ENCODE measurements at regions not wholly inside any gene's neighbourhood (a gene's known extent, or its start where the extent isn't known, plus 50 kb on each side); places are given as distances from the start of the nearest gene placed in this dataset.
"Not testable (repeated sequence)": the region's sequence is repeated elsewhere in the genome, so short reads cannot be mapped to it uniquely, and the experiment has no call there.

DNA sequence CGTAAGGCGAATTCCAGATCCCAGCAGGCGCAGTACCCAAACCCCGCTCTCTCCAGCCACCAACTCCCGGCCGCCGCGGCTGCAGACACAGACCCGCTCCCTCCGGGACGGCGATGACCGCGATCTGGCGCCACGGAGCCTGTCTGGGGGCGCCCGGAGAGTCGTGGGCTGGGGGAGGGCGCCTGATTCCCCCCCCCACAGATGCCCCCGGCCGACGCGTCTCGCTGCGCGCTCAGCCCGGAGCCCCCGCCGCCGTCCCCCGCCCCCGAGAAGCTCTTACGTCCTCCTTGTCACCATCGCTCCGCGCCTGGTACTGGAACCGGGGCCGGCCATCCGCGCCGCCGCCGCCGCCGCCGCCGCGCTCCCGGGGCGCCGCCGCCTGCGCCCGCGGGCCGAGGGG, 173.6 kb downstream of the ATP6V0E2 start:
- DNase-seq: not testable (repeated sequence)

DNA sequence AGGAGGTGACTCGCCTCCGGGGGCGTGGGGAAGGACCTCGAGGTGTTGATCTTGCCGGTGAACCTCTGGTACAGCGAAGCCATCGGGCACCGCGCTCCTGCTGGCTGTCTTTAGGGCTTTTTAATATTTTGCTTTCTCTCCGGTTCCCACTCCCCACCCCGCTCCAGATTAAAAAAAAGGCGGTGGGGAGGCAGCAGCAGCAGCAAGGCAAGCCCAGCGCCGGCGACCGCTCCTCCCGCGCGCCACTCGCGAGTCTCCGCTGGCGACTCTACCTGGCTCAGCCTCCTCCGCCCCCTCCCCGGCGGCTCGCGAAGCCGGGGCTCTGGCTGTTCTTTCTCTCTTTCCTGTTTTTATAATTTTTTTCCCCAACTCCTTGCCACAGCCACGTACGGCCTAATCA, 174.0 kb downstream of the ATP6V0E2 start:
- DNase-seq: not testable (repeated sequence)

GRCh38 chr7:150048244-150049011, 174.7 kb downstream of the ATP6V0E2 start:
- not testable (repeated sequence) for DNase-seq

DNA sequence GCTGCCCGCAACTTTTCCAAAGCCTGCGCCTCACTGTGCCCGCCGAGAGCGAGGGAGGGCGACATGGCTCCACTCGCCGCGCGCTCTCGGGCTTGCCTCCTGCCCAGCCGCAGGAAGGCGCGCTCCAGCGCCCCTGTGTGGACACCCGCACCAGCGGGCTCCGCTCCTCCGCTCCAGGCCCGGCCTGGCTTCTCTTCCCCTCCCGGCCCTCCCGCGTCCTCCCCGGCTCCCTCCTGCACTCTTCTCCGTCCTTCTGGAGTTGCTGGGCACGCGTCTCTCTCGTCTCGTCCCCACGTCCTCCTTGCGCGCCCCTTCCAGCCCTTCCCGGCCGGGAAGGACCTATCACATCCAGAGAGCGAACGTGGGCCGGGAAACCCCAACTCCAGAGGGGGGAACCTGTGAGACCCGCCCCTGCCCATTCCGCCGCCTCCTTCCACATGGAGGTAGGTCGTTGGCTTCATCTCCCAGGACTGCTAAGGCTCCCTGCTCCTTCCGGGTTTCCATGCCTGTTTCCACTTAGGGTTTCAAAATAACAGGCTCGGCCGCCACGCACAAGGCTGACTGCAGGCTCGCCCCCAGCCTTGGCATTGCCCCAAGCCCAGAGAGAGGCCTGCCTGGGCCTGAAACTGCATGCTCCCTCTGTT, 175.4 kb downstream of the ATP6V0E2 start:
- not testable (repeated sequence) for DNase-seq

DNA sequence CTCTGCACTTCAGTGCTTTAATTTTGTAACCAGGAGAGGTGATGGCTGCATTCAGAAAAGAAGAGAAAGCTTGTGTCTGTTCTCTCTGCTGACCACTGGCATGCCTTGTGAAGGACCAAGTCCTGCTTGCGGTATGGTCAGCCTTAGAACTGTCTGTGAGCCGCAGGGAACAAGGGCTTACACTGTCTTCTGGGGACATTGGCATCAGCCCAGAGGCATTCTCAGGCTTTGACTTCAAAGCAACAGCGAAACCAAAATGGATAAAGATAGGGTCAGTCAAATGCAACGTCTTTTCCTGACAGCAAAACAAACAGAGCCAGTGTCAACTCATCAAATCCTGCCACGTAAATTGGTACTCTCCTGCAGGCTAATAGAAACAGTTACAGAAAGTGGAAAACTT, 179.6 kb downstream of the ATP6V0E2 start:
- DNase-seq: not testable (repeated sequence)

GRCh38 chr7:150054242-150054641, 180.5 kb downstream of the ATP6V0E2 start:
- DNase-seq: not testable (repeated sequence)

DNA sequence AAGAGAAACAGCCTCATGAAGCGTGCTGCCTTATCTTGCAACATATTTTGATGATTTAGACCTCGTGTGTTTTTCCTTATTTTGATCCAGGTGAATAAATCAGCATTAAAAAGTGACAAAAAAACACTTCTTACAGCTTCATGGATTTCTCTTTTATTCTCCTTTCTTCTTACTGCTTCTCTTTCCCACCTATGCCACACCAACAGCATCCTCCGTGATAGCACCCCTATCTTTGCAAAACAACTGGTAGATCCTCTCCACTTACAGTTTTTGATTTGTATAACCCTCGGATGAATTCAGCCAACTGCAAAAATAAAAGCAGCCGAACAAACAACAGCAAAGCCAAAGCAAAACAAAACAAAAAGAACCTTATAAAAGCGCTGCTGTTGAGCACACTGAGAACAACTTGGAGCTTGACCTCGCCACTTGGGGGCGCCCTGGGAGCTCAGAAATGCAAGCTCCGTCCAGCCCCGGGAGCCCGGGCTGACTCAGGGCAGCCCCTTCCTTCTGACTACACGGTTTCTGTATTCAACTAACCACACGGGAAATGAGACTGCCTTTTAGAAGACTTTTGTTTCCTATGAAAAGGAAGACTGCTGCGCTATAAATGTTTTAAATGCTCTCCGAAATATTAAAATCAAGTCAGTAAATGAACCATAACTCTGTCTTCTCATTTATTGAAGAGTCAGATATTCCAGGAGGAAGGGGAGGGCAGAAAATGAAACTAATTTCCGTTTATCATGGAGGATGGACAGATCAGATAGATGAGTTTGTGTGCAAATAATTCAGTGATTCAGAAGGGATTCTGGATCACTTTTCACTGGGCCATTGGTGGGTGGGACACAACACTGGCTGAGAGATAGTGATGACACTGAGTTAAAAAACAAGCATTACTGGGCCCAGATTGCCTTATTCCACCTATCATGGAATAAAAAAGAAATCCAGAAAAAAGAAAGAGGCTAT, 186.8 kb downstream of the ATP6V0E2 start:
- DNase-seq: peak; percentile 88

- not testable (repeated sequence) for DNase-seq
Measured at GRCh38 chr7:150063195-150063594, 189.4 kb downstream of the ATP6V0E2 start.

- DNase-seq: not testable (repeated sequence)
Measured at GRCh38 chr7:150069555-150070313, 196.0 kb downstream of the ATP6V0E2 start.

- not testable (repeated sequence) for DNase-seq
Measured at GRCh38 chr7:150077543-150077942, 203.8 kb downstream of the ATP6V0E2 start.

GRCh38 chr7:150081865-150082264, 208.1 kb downstream of the ATP6V0E2 start:
- DNase-seq: not testable (repeated sequence)

- DNase-seq: not testable (repeated sequence)
Measured at GRCh38 chr7:150084724-150085123, 211.0 kb downstream of the ATP6V0E2 start.

DNA sequence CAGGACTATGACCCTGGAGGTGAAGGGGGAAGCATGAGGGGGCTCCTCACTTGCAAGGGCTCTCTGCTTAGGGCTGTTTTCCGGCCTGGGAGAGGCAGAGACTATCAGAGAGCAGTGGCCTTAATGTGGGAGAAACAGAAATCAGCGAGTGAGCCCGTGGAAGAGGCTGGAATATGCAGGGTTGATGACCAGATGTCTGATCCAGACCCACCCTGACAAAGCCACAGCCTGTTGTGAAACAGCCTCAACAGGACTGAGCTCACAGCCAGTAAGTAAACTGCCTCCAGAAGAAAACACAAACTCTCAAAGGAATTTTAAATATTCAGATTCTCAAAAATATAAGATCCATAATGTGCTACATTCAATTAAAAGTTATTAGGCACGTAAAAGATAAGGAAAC, 213.7 kb downstream of the ATP6V0E2 start:
- not testable (repeated sequence) for DNase-seq

GRCh38 chr7:150089139-150089538, 215.4 kb downstream of the ATP6V0E2 start:
- not testable (repeated sequence) for DNase-seq

DNA sequence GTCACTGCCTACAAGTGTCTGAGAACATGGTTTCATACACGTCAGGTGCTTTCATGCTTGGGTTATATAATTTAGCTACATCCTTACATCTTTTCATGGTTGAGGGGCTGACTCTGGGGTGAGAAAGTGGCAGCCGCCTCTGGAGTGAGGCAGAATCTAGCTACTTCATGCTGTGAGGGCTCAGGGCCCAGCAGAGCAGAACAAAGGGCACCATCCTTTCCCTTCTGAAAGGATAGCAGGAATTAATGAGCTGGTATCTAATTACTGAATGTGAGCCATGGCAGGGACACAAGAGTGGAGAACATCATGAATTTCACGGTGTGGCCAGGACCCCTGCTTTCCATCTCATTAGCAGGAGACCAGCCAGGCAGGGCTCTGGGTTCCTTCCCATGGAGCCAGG, 217.0 kb downstream of the ATP6V0E2 start:
- not testable (repeated sequence) for DNase-seq

DNA sequence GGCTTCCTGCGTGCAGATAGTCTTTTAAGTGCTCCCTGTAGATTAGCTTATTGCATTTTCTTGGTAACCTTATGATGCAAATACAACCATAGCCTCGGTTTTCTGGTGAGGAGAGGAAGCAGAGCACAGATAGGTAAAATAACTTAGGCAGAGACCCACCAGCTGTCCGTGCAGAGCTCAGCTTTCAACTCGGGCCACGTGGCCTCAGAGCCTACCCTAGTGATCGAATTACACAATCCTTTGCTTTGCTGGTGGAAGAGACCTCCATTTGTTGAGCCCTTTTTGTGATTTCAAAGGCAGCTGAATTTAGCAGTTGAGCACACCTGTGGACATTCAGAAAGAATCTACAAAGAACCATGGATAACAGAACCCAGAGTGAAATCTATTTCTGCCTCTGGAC, 220.1 kb downstream of the ATP6V0E2 start:
- not testable (repeated sequence) for DNase-seq

- DNase-seq: not testable (repeated sequence)
Measured at GRCh38 chr7:150096213-150096994, 222.6 kb downstream of the ATP6V0E2 start.

DNA sequence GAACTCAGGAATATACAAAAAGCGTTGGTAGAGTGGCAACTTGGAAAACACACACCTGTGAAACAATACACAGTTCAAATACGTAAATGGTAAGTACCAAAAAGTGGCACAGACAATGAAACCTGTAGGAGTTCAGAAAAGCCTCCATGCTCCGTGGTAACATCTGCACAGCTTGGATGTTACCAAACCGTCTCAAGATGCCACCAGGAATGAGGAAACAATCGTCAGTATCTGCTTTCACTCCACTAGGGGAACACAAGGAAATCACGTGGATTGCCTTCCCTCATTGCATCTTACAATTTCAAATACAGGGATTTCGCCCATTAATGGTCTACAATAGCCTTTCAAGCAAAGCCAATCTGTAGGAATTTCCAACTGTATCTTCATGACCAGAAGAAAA, 224.6 kb upstream of the LRRC61 start:
- DNase-seq: not testable (repeated sequence)

- not testable (repeated sequence) for DNase-seq
Measured at GRCh38 chr7:150101282-150101681, 221.9 kb upstream of the LRRC61 start.

DNA sequence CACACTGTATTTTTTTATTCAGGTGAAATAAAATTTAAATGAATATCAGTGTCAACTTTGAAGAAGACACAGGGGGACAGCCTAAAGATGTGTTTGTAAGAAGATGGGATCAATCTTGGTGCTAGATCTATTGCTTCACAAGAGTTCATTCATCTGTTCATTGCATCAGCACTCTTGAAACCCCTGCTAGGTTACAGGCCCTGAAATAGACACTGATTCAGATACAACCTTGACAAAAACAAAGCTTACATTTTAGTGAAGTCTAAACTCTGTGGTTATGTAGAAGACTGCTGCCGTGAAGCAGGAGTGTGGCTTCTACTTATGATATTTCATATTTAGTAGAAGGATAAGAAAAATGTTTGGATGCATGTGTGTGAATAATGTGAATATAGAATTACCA, 215.9 kb upstream of the LRRC61 start:
- DNase-seq: not testable (repeated sequence)

DNA sequence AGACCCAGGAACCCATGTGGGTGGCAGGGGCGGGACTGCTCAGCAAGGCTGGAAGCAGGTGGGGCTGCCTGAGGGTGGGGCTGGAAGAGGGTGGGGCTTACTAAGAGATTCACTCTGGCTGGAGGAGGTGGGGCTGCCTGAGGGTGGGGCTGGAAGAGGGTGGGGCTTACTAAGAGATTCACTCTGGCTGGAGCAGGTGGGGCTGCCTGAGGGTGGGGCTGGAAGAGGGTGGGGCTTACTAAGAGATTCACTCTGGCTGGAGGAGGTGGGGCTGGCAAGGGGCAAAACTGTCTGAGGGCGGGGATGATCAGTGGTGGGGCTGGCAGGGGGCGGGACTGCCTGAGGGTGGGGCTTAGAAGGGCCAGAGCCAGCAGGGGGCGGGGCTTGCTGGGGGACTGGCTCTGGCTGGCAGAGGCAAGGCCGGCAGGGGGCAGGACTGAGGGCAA, 212.8 kb upstream of the LRRC61 start:
- peak; percentile 62 for DNase-seq
